Transverse colon (tissue), 4 donors: ENCODE measurements at regions not wholly inside any gene's neighbourhood (a gene's known extent, or its start where the extent isn't known, plus 50 kb on each side); places are given as distances from the start of the nearest gene placed in this dataset.
"Not testable (repeated sequence)": the region's sequence is repeated elsewhere in the genome, so short reads cannot be mapped to it uniquely, and the experiment has no call there.

ENCODE experiments used
- EP300 ChIP-seq: sonication (generic); formaldehyde crosslinking; IDR thresholded peaks from one replicate; pipeline ENCODE4 v1.6.1; 2017; ENCODE audit warnings: antibody characterized with exemption, low read depth
- POLR2A ChIP-seq: fragments of 450-650 bp; IDR thresholded peaks from one replicate; pipeline ENCODE4 v1.6.1; 2016; ENCODE audit warnings: antibody characterized with exemption, mild to moderate bottlenecking, moderate library complexity
- POLR2AphosphoS5 ChIP-seq, 3 donors: sonication (generic); formaldehyde crosslinking; IDR thresholded peaks; one replicate each; pipeline ENCODE4 v1.6.1; 2016; ENCODE audit warnings: antibody characterized with exemption in 3 of 3
- TF ChIP-seq, protein P1 (sequence below), 5 experiments: fragments of 200-600 bp in 3 of 5; fragments of 450-650 bp in 2 of 5; sonication (generic) in 3 of 5; IDR thresholded peaks; 1 replicate in 2 of 5; 2 replicates in 3 of 5; pipeline ENCODE4 v1.5.1; 2016 to 2017; ENCODE audit warnings: antibody characterized with exemption in 5 of 5, inconsistent platforms in 3 of 5, mild to moderate bottlenecking in 2 of 5, moderate library complexity in 1 of 5

DNA sequence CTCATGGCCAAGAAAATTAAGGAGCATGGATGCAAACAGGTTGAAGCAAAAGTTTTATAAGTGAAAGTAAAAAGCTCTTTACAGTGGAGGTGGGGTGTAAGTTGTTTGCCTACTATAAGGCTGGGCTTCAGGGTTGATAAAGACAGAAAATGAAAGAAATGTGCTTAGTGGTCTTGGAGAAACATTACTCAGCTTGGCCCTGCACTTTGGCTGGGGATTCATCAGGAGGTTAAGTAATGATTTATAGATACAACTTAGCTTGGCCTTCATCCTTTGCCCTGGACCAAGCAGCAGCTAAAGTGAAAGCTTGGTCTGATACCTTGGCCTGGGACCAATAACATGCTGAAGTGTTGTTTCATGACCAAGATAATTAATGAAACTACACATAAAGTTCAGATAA lies 175.3 kb upstream of the TSPY4 start:
- TF ChIP-seq, protein P1, sequence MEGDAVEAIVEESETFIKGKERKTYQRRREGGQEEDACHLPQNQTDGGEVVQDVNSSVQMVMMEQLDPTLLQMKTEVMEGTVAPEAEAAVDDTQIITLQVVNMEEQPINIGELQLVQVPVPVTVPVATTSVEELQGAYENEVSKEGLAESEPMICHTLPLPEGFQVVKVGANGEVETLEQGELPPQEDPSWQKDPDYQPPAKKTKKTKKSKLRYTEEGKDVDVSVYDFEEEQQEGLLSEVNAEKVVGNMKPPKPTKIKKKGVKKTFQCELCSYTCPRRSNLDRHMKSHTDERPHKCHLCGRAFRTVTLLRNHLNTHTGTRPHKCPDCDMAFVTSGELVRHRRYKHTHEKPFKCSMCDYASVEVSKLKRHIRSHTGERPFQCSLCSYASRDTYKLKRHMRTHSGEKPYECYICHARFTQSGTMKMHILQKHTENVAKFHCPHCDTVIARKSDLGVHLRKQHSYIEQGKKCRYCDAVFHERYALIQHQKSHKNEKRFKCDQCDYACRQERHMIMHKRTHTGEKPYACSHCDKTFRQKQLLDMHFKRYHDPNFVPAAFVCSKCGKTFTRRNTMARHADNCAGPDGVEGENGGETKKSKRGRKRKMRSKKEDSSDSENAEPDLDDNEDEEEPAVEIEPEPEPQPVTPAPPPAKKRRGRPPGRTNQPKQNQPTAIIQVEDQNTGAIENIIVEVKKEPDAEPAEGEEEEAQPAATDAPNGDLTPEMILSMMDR (IDR thresholded peaks at IDR 0.05): not testable (repeated sequence)
- TF ChIP-seq POLR2A; POLR2AphosphoS5 (IDR thresholded peaks at IDR 0.05); EP300: not testable (repeated sequence)
